Lower leg skin (tissue), 3 donors: ENCODE measurements at regions not wholly inside any gene's neighbourhood (a gene's known extent, or its start where the extent isn't known, plus 50 kb on each side); places are given as distances from the start of the nearest gene placed in this dataset.

ENCODE experiments used
- CTCF ChIP-seq, 3 donors: fragments of 450-650 bp; IDR thresholded peaks; one replicate each; pipeline ENCODE4 v1.5.1; 2016; ENCODE audit warnings: antibody characterized with exemption in 3 of 3, mild to moderate bottlenecking in 3 of 3, moderate library complexity in 2 of 3
- POLR2A ChIP-seq, 2 donors: fragments of 450-650 bp; IDR thresholded peaks; one replicate each; pipeline ENCODE4 v1.6.1; 2016 to 2017; ENCODE audit warnings: antibody characterized with exemption in 2 of 2, mild to moderate bottlenecking in 1 of 2, moderate library complexity in 1 of 2

- TF ChIP-seq CTCF (IDR thresholded peaks at IDR 0.05) (no peak), POLR2A (IDR thresholded peaks at IDR 0.05) (no peak)
Measured at GRCh38 chr3:53997476-53997875, 105.8 kb upstream of the SELENOK start.
